ENCODE measurements at regions not wholly inside any gene's neighbourhood (a gene's known extent, or its start where the extent isn't known, plus 50 kb on each side); places are given as distances from the start of the nearest gene placed in this dataset.

- TF ChIP-seq POLR2A (IDR thresholded peaks at IDR 0.05): no peak
- no peak for TF ChIP-seq CTCF (IDR thresholded peaks at IDR 0.05)
- H3K4me3 ChIP-seq: no peak overlapping the region
- WGBS, 2 donors: 64 to 97% methylated on average over 2 of the region's 2 CpGs
- peaks cover 16% of the 10 kb centered on the region for H3K4me1 ChIP-seq
- no peaks in the 10 kb centered on the region for H3K27me3 ChIP-seq
- intact Hi-C loops (cut with DNase I): no loop called here
- H3K9me3 ChIP-seq: no peaks in the 10 kb centered on the region
- no peaks in the 10 kb centered on the region for H3K36me3 ChIP-seq (replicated peaks in 1 of 2; ENCODE audit: insufficient read depth in 1 of 2, low read depth in 2 of 2)
- DNase-seq (no peak), ATAC-seq (no peak)
- H3K27ac ChIP-seq: no peak overlapping the region
Observed at GRCh38 chr5:57417971-57418370, 64.6 kb downstream of the ACTBL2 start.

- DNase-seq (no peak), ATAC-seq (no peak)
- Histone ChIP-seq H3K4me1 (peaks cover 19% of the 10 kb centered on the region), H3K27me3 (no peaks in the 10 kb centered on the region), H3K36me3 (replicated peaks in 1 of 2; ENCODE audit: insufficient read depth in 1 of 2, low read depth in 2 of 2) (no peaks in the 10 kb centered on the region), H3K9me3 (no peaks in the 10 kb centered on the region), H3K27ac (no peak overlapping the region), H3K4me3 (no peak overlapping the region)
- intact Hi-C loops (cut with DNase I): no loop called here
- 91 to 93% methylated on average over 5 to 6 of the region's 6 CpGs for WGBS, 2 donors
- TF ChIP-seq POLR2A (IDR thresholded peaks at IDR 0.05) (no peak), CTCF (IDR thresholded peaks at IDR 0.05) (no peak)
Observed at GRCh38 chr5:57417320-57417719, 65.3 kb downstream of the ACTBL2 start.

GRCh38 chr5:57416278-57416994, 66.2 kb downstream of the ACTBL2 start:
- Histone ChIP-seq H3K27ac (peak overlapping the region in 2 of 4 donors; percentile 5), H3K9me3 (no peaks in the 10 kb centered on the region)
- TF ChIP-seq POLR2A (IDR thresholded peaks at IDR 0.05): no peak
- TF ChIP-seq CTCF (IDR thresholded peaks at IDR 0.05): no peak

GRCh38 chr5:57414857-57415256, 67.8 kb downstream of the ACTBL2 start:
- ATAC-seq: no peak
- H3K27me3 ChIP-seq: no peaks in the 10 kb centered on the region
- 42 to 61% methylated on average over 2 of the region's 2 CpGs for WGBS, 2 donors

More at GRCh38 chr5:57416278-57416994, 66.2 kb downstream of the ACTBL2 start:
- Histone ChIP-seq H3K27me3 (no peaks in the 10 kb centered on the region), H3K4me1 (peaks cover 24% of the 10 kb centered on the region), H3K4me3 (no peak overlapping the region), H3K36me3 (replicated peaks in 1 of 2; ENCODE audit: insufficient read depth in 1 of 2, low read depth in 2 of 2) (no peaks in the 10 kb centered on the region)
- intact Hi-C loops (cut with DNase I): no loop called here
- ATAC-seq: peak; percentile 52
- no peak for DNase-seq
- WGBS, 2 donors: 50 to 51% methylated on average over 4 of the region's 4 CpGs

More at GRCh38 chr5:57414857-57415256, 67.8 kb downstream of the ACTBL2 start:
- no peaks in the 10 kb centered on the region for H3K36me3 ChIP-seq (replicated peaks in 1 of 2; ENCODE audit: insufficient read depth in 1 of 2, low read depth in 2 of 2)
- no peaks in the 10 kb centered on the region for H3K9me3 ChIP-seq
- no peak overlapping the region for H3K4me3 ChIP-seq
- TF ChIP-seq POLR2A (IDR thresholded peaks at IDR 0.05): no peak
- TF ChIP-seq CTCF (IDR thresholded peaks at IDR 0.05): no peak
- no peak for DNase-seq
- no peak overlapping the region for H3K27ac ChIP-seq
- intact Hi-C loops (cut with DNase I): no loop called here
- peaks cover 24% of the 10 kb centered on the region for H3K4me1 ChIP-seq
